Suprapubic skin (tissue), 3 donors: ENCODE measurements at regions not wholly inside any gene's neighbourhood (a gene's known extent, or its start where the extent isn't known, plus 50 kb on each side); places are given as distances from the start of the nearest gene placed in this dataset.

Experiments used
- CTCF ChIP-seq, 2 donors: fragments of 200-600 bp in 1 of 2; fragments of 450-650 bp in 1 of 2; sonication (generic) in 1 of 2; IDR thresholded peaks; one replicate each; pipeline ENCODE4 v1.5.1; 2016 to 2019; ENCODE audit warnings: antibody characterized with exemption in 2 of 2, mild to moderate bottlenecking in 1 of 2, moderate library complexity in 1 of 2
- POLR2AphosphoS5 ChIP-seq, 3 donors: sonication (generic); formaldehyde crosslinking; IDR thresholded peaks; one replicate each; pipeline ENCODE4 v1.6.1; 2017; ENCODE audit warnings: antibody characterized with exemption in 3 of 3

- no peak for TF ChIP-seq CTCF (IDR thresholded peaks at IDR 0.05)
- no peak for TF ChIP-seq POLR2AphosphoS5 (IDR thresholded peaks at IDR 0.05)
Measured at GRCh38 chr14:94906991-94907587, 137.2 kb upstream of the GSC start.
